ENCODE measurements at regions not wholly inside any gene's neighbourhood (a gene's known extent, or its start where the extent isn't known, plus 50 kb on each side); places are given as distances from the start of the nearest gene placed in this dataset.

- Histone ChIP-seq H3K27me3 (replicated peaks in 1 of 7) (no peaks in the 10 kb centered on the region), H3K4me1 (no peaks in the 10 kb centered on the region), H3K4me3 (no peak overlapping the region), H3K9me3 (peaks cover 0 to under 1% (median 0%) of the 10 kb centered on the region in 8 donors), H3K36me3 (no peaks in the 10 kb centered on the region), H3K27ac (no peak overlapping the region)
- 65 to 86% (median 71%) methylated on average over 2 of the region's 2 CpGs for WGBS, 5 donors
- TF ChIP-seq CTCF (IDR thresholded peaks at IDR 0.05 in 8 of 11, conservative IDR thresholded peaks at IDR 0.05 in 3 of 11) = no peak
- TF ChIP-seq POLR2A (IDR thresholded peaks at IDR 0.05) = no peak
- TF ChIP-seq POLR2AphosphoS5 (IDR thresholded peaks at IDR 0.05) = no peak
- DNase-seq = no peak
- intact Hi-C loops (cut with DNase I; ENCODE audit: low total_unique reads) = no loop called here
Observed at GRCh38 chr2:126212735-126213134, 443.2 kb upstream of the GYPC start.

GRCh38 chr2:126219081-126219480 is 436.9 kb upstream of the GYPC start:
- intact Hi-C loops (cut with DNase I; ENCODE audit: low total_unique reads) = no loop called here
- TF ChIP-seq POLR2A (IDR thresholded peaks at IDR 0.05) = no peak
- TF ChIP-seq CTCF (IDR thresholded peaks at IDR 0.05 in 8 of 11, conservative IDR thresholded peaks at IDR 0.05 in 3 of 11) = no peak
- no peak for TF ChIP-seq POLR2AphosphoS5 (IDR thresholded peaks at IDR 0.05)
- H3K4me3 ChIP-seq = no peak overlapping the region
- no peak for DNase-seq
- H3K27me3 ChIP-seq (replicated peaks in 1 of 7) = no peaks in the 10 kb centered on the region
- 91 to 98% (median 94%) methylated on average over 4 of the region's 4 CpGs for WGBS, 5 donors
- H3K36me3 ChIP-seq = no peaks in the 10 kb centered on the region
- H3K9me3 ChIP-seq = peaks cover 0 to 4% (median 0%) of the 10 kb centered on the region in 8 donors
- no peak overlapping the region for H3K27ac ChIP-seq
- no peaks in the 10 kb centered on the region for H3K4me1 ChIP-seq

GRCh38 chr2:126220331-126220730 is 435.6 kb upstream of the GYPC start:
- Histone ChIP-seq H3K4me3 (no peak overlapping the region), H3K9me3 (peaks cover 0 to 4% (median 0%) of the 10 kb centered on the region in 8 donors), H3K27me3 (replicated peaks in 1 of 7) (no peaks in the 10 kb centered on the region), H3K36me3 (no peaks in the 10 kb centered on the region), H3K4me1 (no peaks in the 10 kb centered on the region), H3K27ac (peak overlapping the region in 1 of 8 donors; percentile 69)
- no peak for DNase-seq
- TF ChIP-seq POLR2A (IDR thresholded peaks at IDR 0.05) (no peak), CTCF (IDR thresholded peaks at IDR 0.05 in 8 of 11, conservative IDR thresholded peaks at IDR 0.05 in 3 of 11) (no peak), POLR2AphosphoS5 (IDR thresholded peaks at IDR 0.05) (no peak)
- intact Hi-C loops (cut with DNase I; ENCODE audit: low total_unique reads) = no loop called here
- whole genome bisulfite sequencing, 5 donors = 76 to 85% (median 82%) methylated on average over 6 of the region's 6 CpGs

- Histone ChIP-seq H3K27me3 (replicated peaks in 1 of 7) (no peaks in the 10 kb centered on the region), H3K4me1 (no peaks in the 10 kb centered on the region), H3K4me3 (no peak overlapping the region), H3K36me3 (no peaks in the 10 kb centered on the region), H3K27ac (peak overlapping the region in 7 of 8 donors; percentile 58 to 79 (median 70)), H3K9me3 (peaks cover 0 to 5% (median 0%) of the 10 kb centered on the region in 8 donors)
- TF ChIP-seq CTCF (IDR thresholded peaks at IDR 0.05 in 8 of 11, conservative IDR thresholded peaks at IDR 0.05 in 3 of 11) = no peak
- TF ChIP-seq POLR2AphosphoS5 (IDR thresholded peaks at IDR 0.05) = peak in 1 of 3 donors; percentile 88
- 42 to 72% (median 60%) methylated on average over 1 of the region's 1 CpG for WGBS, 5 donors
- no peak for DNase-seq
- intact Hi-C loops (cut with DNase I; ENCODE audit: low total_unique reads) = no loop called here
Observed at GRCh38 chr2:126221506-126221905, 434.5 kb upstream of the GYPC start.

All from spleen (tissue), 11 donors.